ENCODE measurements at regions not wholly inside any gene's neighbourhood (a gene's known extent, or its start where the extent isn't known, plus 50 kb on each side); places are given as distances from the start of the nearest gene placed in this dataset.

GRCh38 chr13:40077396-40078027 lies 422.1 kb downstream of the COG6 start:
- TF ChIP-seq ZNF366 (tag by site-specific recombination; conservative IDR thresholded peaks at IDR 0.05) (no peak), CTCF (tag by site-specific recombination; IDR thresholded peaks at IDR 0.05) (no peak), ZNF175 (tag by site-specific recombination; IDR thresholded peaks at IDR 0.05) (no peak), ZNF19 (tag by site-specific recombination; IDR thresholded peaks at IDR 0.05; ENCODE audit: low read depth) (no peak), ZNF585B (tag by site-specific recombination; IDR thresholded peaks at IDR 0.05) (no peak), ZBTB20 (tag by site-specific recombination; IDR thresholded peaks at IDR 0.05) (no peak), ZNF610 (tag by site-specific recombination; IDR thresholded peaks at IDR 0.05; ENCODE audit: borderline replicate concordance) (no peak), ZSCAN30 (tag by site-specific recombination; IDR thresholded peaks at IDR 0.05) (no peak), ZNF843 (tag by site-specific recombination; IDR thresholded peaks at IDR 0.05) (no peak), HOXC10 (CRISPR knock-in tag; IDR thresholded peaks at IDR 0.05) (no peak), REPIN1 (tag by site-specific recombination; IDR thresholded peaks at IDR 0.05; ENCODE audit: low read depth) (no peak), PRDM4 (tag by site-specific recombination; IDR thresholded peaks at IDR 0.05) (no peak)
- TF ChIP-seq, protein P1, sequence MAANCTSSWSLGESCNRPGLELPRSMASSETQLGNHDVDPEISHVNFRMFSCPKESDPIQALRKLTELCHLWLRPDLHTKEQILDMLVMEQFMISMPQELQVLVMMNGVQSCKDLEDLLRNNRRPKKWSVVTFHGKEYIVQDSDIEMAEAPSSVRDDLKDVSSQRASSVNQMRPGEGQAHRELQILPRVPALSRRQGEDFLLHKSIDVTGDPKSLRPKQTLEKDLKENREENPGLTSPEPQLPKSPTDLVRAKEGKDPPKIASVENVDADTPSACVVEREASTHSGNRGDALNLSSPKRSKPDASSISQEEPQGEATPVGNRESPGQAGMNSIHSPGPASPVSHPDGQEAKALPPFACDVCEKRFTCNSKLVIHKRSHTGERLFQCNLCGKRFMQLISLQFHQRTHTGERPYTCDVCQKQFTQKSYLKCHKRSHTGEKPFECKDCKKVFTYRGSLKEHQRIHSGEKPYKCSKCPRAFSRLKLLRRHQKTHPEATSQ (tag by site-specific recombination; IDR thresholded peaks at IDR 0.05) = no peak
